ENCODE measurements at regions not wholly inside any gene's neighbourhood (a gene's known extent, or its start where the extent isn't known, plus 50 kb on each side); places are given as distances from the start of the nearest gene placed in this dataset.

GRCh38 chr2:236691799-236692167, 122.2 kb downstream of the ACKR3 start:
- no peak for DNase-seq (ENCODE audit: low read depth)

GRCh38 chr2:236692937-236693336, 123.3 kb downstream of the ACKR3 start:
- DNase-seq (ENCODE audit: low read depth): no peak

GRCh38 chr2:236693531-236693930, 123.9 kb downstream of the ACKR3 start:
- DNase-seq (ENCODE audit: low read depth): no peak

- DNase-seq (ENCODE audit: low read depth): no peak
Observed at GRCh38 chr2:236694146-236694888, 124.7 kb downstream of the ACKR3 start.

- DNase-seq (ENCODE audit: low read depth): no peak
Observed at GRCh38 chr2:236696834-236697233, 127.2 kb downstream of the ACKR3 start.

GRCh38 chr2:236698016-236698627, 128.5 kb downstream of the ACKR3 start:
- DNase-seq (ENCODE audit: low read depth): no peak

- no peak for DNase-seq (ENCODE audit: low read depth)
Observed at GRCh38 chr2:236700703-236701102, 131.1 kb downstream of the ACKR3 start.

GRCh38 chr2:236702657-236703372, 133.2 kb downstream of the ACKR3 start:
- no peak for DNase-seq (ENCODE audit: low read depth)

- no peak for DNase-seq (ENCODE audit: low read depth)
Observed at GRCh38 chr2:236703373-236703709, 133.7 kb downstream of the ACKR3 start.

GRCh38 chr2:236703906-236704305, 134.3 kb downstream of the ACKR3 start:
- no peak for DNase-seq (ENCODE audit: low read depth)

- no peak for DNase-seq (ENCODE audit: low read depth)
Observed at GRCh38 chr2:236704887-236705286, 135.3 kb downstream of the ACKR3 start.

- DNase-seq (ENCODE audit: low read depth): no peak
Observed at GRCh38 chr2:236705295-236706105, 135.9 kb downstream of the ACKR3 start.

- DNase-seq (ENCODE audit: low read depth): no peak
Observed at GRCh38 chr2:236706288-236706687, 136.7 kb downstream of the ACKR3 start.

GRCh38 chr2:236706803-236707202, 137.2 kb downstream of the ACKR3 start:
- no peak for DNase-seq (ENCODE audit: low read depth)

GRCh38 chr2:236711440-236711839, 141.8 kb downstream of the ACKR3 start:
- DNase-seq (ENCODE audit: low read depth): no peak

- DNase-seq (ENCODE audit: low read depth): no peak
Observed at GRCh38 chr2:236712304-236712703, 142.7 kb downstream of the ACKR3 start.

GRCh38 chr2:236712961-236713673, 143.5 kb downstream of the ACKR3 start:
- DNase-seq (ENCODE audit: low read depth): no peak

- no peak for DNase-seq (ENCODE audit: low read depth)
Observed at GRCh38 chr2:236714080-236714479, 144.5 kb downstream of the ACKR3 start.

GRCh38 chr2:236715077-236715476, 145.5 kb downstream of the ACKR3 start:
- DNase-seq (ENCODE audit: low read depth): no peak

- DNase-seq (ENCODE audit: low read depth): no peak
Observed at GRCh38 chr2:236715491-236715961, 145.9 kb downstream of the ACKR3 start.

GRCh38 chr2:236717120-236717519, 147.5 kb downstream of the ACKR3 start:
- no peak for DNase-seq (ENCODE audit: low read depth)

- no peak for DNase-seq (ENCODE audit: low read depth)
Observed at GRCh38 chr2:236717729-236718128, 148.1 kb downstream of the ACKR3 start.

Data from stimulated activated CD8-positive, alpha-beta memory T cell treated with anti-CD3 and anti-CD28 coated beads, Interleukin-4, amount 100 ng/mL, for 24 hours (primary cell).